ENCODE measurements at regions not wholly inside any gene's neighbourhood (a gene's known extent, or its start where the extent isn't known, plus 50 kb on each side); places are given as distances from the start of the nearest gene placed in this dataset.

DNA sequence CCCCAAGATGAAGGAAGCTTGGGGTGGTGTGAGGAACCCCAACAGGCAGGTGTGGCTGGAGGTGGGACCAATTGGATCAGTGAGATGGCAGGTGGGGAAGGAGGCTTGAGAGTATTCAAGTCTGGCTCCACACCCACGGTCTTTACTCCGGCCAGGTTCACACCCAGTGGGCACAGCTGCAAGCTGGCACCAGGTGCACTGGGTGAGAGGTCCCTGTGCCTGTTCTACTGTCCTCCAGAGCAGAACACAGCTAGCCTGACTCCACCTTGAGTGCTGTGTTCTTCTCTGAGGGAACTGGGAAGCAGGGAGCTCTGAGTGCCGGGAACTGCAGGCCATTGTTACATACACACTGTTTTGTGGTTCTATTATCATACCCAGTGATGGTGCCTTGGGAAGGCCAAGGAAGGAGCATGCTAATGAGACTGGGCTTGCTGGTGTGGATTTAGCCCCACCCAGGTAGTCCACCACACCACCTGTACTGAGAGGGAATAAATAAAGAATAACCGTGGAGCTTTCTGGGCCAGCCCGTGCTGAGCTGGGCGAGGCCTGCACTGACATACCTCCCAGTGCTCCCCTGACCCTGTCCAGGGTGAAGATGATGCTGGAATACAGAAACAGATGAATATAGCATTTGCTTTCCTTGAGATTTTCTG lies 93.4 kb downstream of the ABHD5 start:
- TF ChIP-seq, protein P1, sequence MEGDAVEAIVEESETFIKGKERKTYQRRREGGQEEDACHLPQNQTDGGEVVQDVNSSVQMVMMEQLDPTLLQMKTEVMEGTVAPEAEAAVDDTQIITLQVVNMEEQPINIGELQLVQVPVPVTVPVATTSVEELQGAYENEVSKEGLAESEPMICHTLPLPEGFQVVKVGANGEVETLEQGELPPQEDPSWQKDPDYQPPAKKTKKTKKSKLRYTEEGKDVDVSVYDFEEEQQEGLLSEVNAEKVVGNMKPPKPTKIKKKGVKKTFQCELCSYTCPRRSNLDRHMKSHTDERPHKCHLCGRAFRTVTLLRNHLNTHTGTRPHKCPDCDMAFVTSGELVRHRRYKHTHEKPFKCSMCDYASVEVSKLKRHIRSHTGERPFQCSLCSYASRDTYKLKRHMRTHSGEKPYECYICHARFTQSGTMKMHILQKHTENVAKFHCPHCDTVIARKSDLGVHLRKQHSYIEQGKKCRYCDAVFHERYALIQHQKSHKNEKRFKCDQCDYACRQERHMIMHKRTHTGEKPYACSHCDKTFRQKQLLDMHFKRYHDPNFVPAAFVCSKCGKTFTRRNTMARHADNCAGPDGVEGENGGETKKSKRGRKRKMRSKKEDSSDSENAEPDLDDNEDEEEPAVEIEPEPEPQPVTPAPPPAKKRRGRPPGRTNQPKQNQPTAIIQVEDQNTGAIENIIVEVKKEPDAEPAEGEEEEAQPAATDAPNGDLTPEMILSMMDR (IDR thresholded peaks at IDR 0.05; ENCODE audit: extremely low read depth, insufficient read depth, missing control alignments) = no peak
- DNase-seq (ENCODE audit: low spot score) = no peak
- in situ Hi-C loops (cut with MboI; ENCODE audit: low pct_unique_long_range_greater_than_20kb, low sequenced_read_pairs, unreplicated experiment) = no loop called here

DNA sequence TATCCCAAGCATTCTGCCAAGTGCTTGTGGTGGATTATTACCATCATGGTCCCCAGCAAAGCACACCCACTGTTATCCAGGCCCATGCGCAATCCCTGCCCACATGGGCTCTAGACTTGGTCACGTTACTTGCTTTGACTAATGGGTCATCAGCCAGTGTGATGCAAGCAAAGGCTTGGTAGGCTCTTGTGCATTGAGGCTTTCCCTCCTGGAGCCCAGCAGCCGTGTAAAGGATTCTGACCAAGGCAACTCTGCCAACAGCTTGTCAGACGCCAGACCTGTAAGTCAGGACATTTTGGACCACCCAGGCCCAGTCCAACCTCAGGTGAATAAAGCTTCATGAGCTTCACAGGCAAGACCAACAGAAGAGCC lies 93.9 kb downstream of the ABHD5 start:
- TF ChIP-seq, protein P1 (IDR thresholded peaks at IDR 0.05; ENCODE audit: extremely low read depth, insufficient read depth, missing control alignments) = no peak
- DNase-seq (ENCODE audit: low spot score) = no peak
- in situ Hi-C loops (cut with MboI; ENCODE audit: low pct_unique_long_range_greater_than_20kb, low sequenced_read_pairs, unreplicated experiment) = no loop called here

DNA sequence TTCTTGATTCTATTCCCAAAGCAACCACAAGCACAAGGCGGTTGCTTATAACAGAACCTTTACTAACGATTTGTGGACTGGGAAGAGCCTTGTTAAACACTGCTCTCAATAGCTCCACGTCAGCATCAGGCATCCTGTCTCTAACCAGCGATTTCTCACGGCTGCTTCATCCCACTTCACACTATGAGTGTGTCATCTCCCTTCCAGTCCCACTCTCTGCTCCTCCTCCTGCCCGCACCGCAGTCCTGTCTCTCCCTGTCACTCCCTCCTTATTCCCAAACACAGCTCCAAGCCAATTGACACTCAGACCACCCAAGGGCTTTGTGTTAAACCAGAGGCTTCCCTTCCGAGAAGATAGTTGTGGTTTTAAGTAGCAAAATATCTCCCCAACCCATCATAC lies 94.8 kb downstream of the ABHD5 start:
- no peak for DNase-seq (ENCODE audit: low spot score)
- in situ Hi-C loops (cut with MboI; ENCODE audit: low pct_unique_long_range_greater_than_20kb, low sequenced_read_pairs, unreplicated experiment) = no loop called here
- TF ChIP-seq, protein P1 (IDR thresholded peaks at IDR 0.05; ENCODE audit: extremely low read depth, insufficient read depth, missing control alignments) = no peak

DNA sequence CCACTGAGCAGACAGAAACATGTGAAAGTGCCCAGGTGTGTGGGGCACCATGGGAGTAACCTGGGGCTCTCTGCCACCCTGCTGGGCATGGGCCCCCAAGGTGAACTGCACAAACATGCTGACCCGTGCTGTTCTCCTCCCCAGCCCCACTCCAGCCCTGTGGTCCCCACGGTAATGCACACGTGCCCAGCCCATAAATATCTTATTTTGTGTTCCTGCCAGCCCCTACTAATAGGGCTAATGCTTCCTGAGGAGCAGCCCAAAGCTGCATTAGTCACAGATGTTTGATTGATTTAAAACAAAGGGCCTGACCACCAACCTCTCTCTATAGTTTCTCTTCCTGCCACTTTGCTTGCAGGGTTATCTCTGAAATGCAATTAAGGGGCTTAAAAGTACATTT lies 95.4 kb downstream of the ABHD5 start:
- DNase-seq (ENCODE audit: low spot score) = no peak
- TF ChIP-seq, protein P1 (IDR thresholded peaks at IDR 0.05; ENCODE audit: extremely low read depth, insufficient read depth, missing control alignments) = no peak
- in situ Hi-C loops (cut with MboI; ENCODE audit: low pct_unique_long_range_greater_than_20kb, low sequenced_read_pairs, unreplicated experiment) = no loop called here

DNA sequence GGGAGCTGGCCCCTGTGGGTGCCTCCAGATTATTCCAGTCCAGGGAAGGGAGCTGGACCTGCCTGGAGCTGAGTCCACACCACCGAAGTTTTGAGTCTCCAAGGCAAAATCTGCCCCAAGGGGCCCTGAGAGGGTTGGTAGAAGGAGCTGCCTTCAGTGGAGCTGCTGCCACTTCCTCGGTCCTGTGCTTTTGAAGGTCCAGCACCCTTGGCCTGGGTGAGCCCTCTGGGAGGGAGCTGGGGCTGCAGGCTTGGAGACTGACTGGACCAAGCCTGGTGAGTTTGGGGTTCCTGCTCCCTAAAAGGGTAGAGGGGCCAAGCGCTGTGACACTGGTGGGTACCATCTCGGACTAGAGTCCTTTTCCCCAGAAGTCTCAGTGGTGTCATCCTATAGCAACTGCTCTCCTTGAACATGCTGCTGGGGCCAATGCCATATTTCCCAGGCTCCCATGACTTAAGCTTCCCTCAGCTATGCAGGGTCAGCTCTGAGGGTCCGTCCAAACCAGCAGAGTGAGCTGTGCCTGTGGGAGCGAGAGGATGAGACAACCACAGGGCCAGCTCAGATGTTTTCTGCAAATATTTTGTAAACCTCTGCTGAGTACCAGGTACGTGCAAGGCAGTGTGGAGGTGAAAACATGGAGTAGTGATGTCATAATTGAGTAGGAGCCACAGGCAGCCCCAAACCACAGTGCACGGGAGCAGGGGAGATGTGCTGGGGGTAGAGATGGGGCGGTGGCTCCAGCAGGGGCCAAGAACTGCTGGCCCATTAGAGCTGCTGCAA lies 96.0 kb downstream of the ABHD5 start:
- TF ChIP-seq, protein P1 (IDR thresholded peaks at IDR 0.05; ENCODE audit: extremely low read depth, insufficient read depth, missing control alignments) = no peak
- DNase-seq (ENCODE audit: low spot score) = no peak
- in situ Hi-C loops (cut with MboI; ENCODE audit: low pct_unique_long_range_greater_than_20kb, low sequenced_read_pairs, unreplicated experiment) = no loop called here

DNA sequence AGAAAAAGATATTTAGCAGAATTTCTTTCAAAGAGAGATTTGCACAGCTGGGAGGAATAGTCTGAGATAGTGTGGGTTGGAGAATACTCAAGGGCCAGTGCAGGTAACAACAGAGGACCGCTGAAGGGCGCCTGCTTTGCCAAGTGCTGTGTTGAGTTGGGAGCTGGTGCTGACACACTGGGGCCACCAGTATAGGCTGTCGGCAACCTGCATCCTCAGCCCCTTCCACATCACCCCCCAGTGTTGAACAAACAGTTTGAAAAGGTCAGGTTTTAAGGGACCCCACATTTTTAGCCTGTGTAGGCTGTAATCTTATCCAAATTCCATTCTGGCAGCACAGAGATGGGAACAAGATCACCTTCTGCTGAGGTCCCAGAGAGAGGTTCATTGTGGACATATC lies 96.6 kb downstream of the ABHD5 start:
- in situ Hi-C loops (cut with MboI; ENCODE audit: low pct_unique_long_range_greater_than_20kb, low sequenced_read_pairs, unreplicated experiment) = no loop called here

More for the DNA sequence above, 96.6 kb downstream of the ABHD5 start:
- DNase-seq (ENCODE audit: low spot score) = no peak
- TF ChIP-seq, protein P1 (IDR thresholded peaks at IDR 0.05; ENCODE audit: extremely low read depth, insufficient read depth, missing control alignments) = no peak
